Testis (tissue), 2 donors: ENCODE measurements at regions not wholly inside any gene's neighbourhood (a gene's known extent, or its start where the extent isn't known, plus 50 kb on each side); places are given as distances from the start of the nearest gene placed in this dataset.

Source experiments
- CTCF ChIP-seq, 3 experiments: fragments of 450-650 bp in 2 of 3; fragments of 200-600 bp in 1 of 3; sonication (generic) in 1 of 3; IDR thresholded peaks; one replicate each; pipeline ENCODE4 v1.5.1; 2016 to 2019; ENCODE audit warnings: antibody characterized with exemption in 3 of 3, mild to moderate bottlenecking in 2 of 3, moderate library complexity in 1 of 3
- POLR2A ChIP-seq: fragments of 450-650 bp; IDR thresholded peaks from one replicate; pipeline ENCODE4 v1.6.1; 2017; ENCODE audit warnings: antibody characterized with exemption, mild to moderate bottlenecking, moderate library complexity

- TF ChIP-seq CTCF (IDR thresholded peaks at IDR 0.05) = no peak
- TF ChIP-seq POLR2A = no peak
These were observed 223.3 kb downstream of the BMP7 start for GRCh38 chr20:57043091-57043490.
